ENCODE measurements at regions not wholly inside any gene's neighbourhood (a gene's known extent, or its start where the extent isn't known, plus 50 kb on each side); places are given as distances from the start of the nearest gene placed in this dataset.

DNA sequence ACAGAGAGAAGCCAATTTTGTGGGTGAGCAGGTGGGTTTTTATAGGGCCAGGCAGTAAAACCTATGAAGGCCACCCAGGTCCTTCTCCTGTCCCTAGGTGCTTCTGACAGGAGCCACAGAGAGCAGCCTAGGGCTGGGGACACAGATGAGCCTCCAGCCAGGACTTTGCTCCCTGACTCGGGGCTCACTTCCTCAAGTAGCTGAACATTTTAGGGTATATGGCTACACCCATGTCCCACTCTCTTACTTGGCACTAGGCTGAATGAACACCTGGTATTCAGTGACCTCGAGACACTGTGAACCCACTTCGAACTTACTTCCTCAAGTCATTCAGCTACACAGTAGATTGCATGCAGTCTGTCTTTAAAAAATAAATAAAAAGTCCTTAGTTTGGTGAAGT is 217.3 kb downstream of the MID1IP1 start:
- Histone ChIP-seq H3K36me3 (no peaks in the 10 kb centered on the region), H3K27me3 (no peaks in the 10 kb centered on the region), H3K9me3 (no peaks in the 10 kb centered on the region), H3K4me1 (no peaks in the 10 kb centered on the region), H3K4me3 (replicated peaks in 1 of 3) (no peak overlapping the region), H3K27ac (no peak overlapping the region)
- 66 to 84% methylated on average over 2 to 3 of the region's 3 CpGs for WGBS, 2 donors
- DNase-seq = no peak
- intact Hi-C loops (cut with DNase I) = no loop called here
- TF ChIP-seq, protein P1, sequence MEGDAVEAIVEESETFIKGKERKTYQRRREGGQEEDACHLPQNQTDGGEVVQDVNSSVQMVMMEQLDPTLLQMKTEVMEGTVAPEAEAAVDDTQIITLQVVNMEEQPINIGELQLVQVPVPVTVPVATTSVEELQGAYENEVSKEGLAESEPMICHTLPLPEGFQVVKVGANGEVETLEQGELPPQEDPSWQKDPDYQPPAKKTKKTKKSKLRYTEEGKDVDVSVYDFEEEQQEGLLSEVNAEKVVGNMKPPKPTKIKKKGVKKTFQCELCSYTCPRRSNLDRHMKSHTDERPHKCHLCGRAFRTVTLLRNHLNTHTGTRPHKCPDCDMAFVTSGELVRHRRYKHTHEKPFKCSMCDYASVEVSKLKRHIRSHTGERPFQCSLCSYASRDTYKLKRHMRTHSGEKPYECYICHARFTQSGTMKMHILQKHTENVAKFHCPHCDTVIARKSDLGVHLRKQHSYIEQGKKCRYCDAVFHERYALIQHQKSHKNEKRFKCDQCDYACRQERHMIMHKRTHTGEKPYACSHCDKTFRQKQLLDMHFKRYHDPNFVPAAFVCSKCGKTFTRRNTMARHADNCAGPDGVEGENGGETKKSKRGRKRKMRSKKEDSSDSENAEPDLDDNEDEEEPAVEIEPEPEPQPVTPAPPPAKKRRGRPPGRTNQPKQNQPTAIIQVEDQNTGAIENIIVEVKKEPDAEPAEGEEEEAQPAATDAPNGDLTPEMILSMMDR (IDR thresholded peaks at IDR 0.05) = no peak
- TF ChIP-seq POLR2A (IDR thresholded peaks at IDR 0.05) = no peak

DNA sequence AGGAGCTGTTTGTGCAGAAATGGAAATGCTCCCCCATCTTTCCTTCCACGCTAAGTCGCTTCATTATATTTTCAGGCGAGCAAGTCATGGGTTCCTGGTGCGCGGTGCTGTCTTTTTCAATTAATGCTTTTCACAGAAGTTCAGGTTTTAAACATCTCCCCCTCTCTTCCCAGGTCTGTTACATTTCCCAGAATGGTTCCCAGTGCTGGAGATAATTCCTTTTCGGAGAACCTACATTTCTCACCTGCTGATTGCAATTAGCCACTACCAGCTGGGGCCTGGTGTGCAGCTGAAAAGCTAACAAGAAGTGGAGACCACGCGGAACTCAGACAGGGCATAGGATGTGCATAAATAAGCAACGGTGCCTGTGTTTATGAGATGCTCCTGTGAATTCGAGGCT is 217.8 kb downstream of the MID1IP1 start:
- H3K4me1 ChIP-seq = no peaks in the 10 kb centered on the region
- H3K4me3 ChIP-seq (replicated peaks in 1 of 3) = no peak overlapping the region
- H3K9me3 ChIP-seq = no peaks in the 10 kb centered on the region
- H3K36me3 ChIP-seq = no peaks in the 10 kb centered on the region
- DNase-seq = no peak
- TF ChIP-seq, protein P1 (IDR thresholded peaks at IDR 0.05) = no peak
- no peaks in the 10 kb centered on the region for H3K27me3 ChIP-seq
- H3K27ac ChIP-seq = no peak overlapping the region
- 85 to 92% methylated on average over 10 of the region's 10 CpGs for WGBS, 2 donors
- intact Hi-C loops (cut with DNase I) = no loop called here

DNA sequence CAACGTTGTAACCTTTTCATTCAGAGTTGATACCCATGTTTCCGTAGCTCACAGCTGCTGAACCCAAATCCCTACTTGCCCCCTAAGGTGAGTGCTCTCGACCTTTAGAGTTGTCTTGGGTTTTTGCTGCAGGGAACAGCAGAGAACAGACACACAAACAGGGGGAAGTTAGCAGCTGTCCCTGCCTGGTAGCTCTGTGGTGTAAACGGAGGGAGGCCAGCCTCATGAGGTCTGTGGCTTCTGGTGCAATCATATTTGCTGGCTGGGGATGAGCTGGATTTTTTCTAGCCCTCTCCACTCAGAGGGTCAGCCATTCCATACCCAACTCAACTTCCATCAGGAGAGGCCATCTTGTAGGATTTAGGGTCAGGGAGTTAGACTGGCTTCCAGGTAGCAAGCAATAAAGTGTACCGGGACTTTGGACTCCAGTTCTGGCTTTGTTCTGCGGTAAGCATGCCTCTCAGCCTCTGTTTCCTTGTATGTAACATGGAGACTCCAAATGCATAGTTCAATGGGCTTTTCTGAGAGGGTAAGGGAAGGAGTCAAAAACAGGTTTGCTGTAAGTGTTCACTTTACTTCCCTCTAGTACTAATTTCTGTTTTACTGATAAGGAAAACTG is 218.9 kb downstream of the MID1IP1 start:
- no peak overlapping the region for H3K27ac ChIP-seq
- intact Hi-C loops (cut with DNase I) = no loop called here
- H3K9me3 ChIP-seq = no peaks in the 10 kb centered on the region
- WGBS, 2 donors = 86 to 91% methylated on average over 3 to 6 of the region's 6 CpGs
- no peaks in the 10 kb centered on the region for H3K27me3 ChIP-seq
- TF ChIP-seq, protein P1 (IDR thresholded peaks at IDR 0.05) = no peak
- TF ChIP-seq POLR2A (IDR thresholded peaks at IDR 0.05) = no peak
- H3K4me1 ChIP-seq = no peaks in the 10 kb centered on the region
- H3K36me3 ChIP-seq = no peaks in the 10 kb centered on the region
- no peak overlapping the region for H3K4me3 ChIP-seq (replicated peaks in 1 of 3)
- DNase-seq = no peak

DNA sequence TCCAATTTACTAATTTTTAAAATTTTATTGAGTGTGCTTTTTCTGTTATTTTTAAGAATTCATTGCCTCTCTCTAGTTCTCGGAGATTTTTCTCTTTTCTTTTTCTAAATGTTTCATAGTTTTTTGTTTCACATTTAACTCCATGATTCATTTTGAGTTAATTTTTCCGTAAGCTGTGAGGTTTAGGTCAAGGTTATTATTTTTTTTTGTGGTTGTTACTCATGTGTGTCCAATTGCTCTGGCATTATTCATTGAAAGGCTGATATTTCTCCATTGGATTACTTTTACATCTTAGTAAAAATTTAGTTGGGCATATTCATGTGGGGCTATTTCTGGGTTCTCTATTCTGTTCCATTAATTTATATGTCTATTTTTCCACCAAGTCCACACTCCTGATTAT is 220.8 kb downstream of the MID1IP1 start:
- WGBS, 2 donors = 89 to 92% methylated on average over 2 of the region's 2 CpGs

DNA sequence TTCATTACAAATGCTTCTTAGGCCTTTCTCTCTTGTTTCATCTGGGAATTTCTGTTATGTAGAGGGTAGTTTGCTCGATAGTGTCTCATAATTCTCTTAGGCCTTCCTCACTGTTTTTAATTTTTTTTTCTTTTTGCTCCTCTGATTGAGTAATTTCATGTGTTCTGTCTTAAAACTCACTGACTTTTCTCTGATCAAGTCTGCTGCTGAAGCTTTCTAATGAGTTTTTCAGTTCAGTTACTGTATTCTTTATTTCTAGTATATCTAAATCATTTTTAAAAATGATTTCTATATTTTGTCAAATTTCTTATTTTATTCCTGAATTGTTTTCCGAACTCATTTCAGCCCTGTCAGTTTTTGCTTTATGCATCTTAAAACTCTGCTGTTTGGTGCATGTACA is 228.0 kb downstream of the MID1IP1 start:
- H3K9me3 ChIP-seq = no peaks in the 10 kb centered on the region
- no peak for DNase-seq
- H3K27ac ChIP-seq = no peak overlapping the region
- TF ChIP-seq POLR2A (IDR thresholded peaks at IDR 0.05) = no peak
- TF ChIP-seq, protein P1 (IDR thresholded peaks at IDR 0.05) = no peak
- H3K27me3 ChIP-seq = no peaks in the 10 kb centered on the region
- intact Hi-C loops (cut with DNase I) = no loop called here
- H3K4me1 ChIP-seq = no peaks in the 10 kb centered on the region
- WGBS, 2 donors = 93 to 97% methylated on average over 2 of the region's 2 CpGs
- no peaks in the 10 kb centered on the region for H3K36me3 ChIP-seq
- H3K4me3 ChIP-seq (replicated peaks in 1 of 3) = no peak overlapping the region

More for the DNA sequence above, 220.8 kb downstream of the MID1IP1 start:
- no peaks in the 10 kb centered on the region for H3K4me1 ChIP-seq
- no peak for DNase-seq
- no peak for TF ChIP-seq POLR2A (IDR thresholded peaks at IDR 0.05)
- TF ChIP-seq, protein P1 (IDR thresholded peaks at IDR 0.05) = no peak
- intact Hi-C loops (cut with DNase I) = no loop called here
- no peak overlapping the region for H3K4me3 ChIP-seq (replicated peaks in 1 of 3)
- no peaks in the 10 kb centered on the region for H3K9me3 ChIP-seq
- no peaks in the 10 kb centered on the region for H3K27me3 ChIP-seq
- H3K36me3 ChIP-seq = no peaks in the 10 kb centered on the region
- no peak overlapping the region for H3K27ac ChIP-seq

All from thyroid gland (tissue), 4 donors.